ENCODE measurements at regions not wholly inside any gene's neighbourhood (a gene's known extent, or its start where the extent isn't known, plus 50 kb on each side); places are given as distances from the start of the nearest gene placed in this dataset.

DNA sequence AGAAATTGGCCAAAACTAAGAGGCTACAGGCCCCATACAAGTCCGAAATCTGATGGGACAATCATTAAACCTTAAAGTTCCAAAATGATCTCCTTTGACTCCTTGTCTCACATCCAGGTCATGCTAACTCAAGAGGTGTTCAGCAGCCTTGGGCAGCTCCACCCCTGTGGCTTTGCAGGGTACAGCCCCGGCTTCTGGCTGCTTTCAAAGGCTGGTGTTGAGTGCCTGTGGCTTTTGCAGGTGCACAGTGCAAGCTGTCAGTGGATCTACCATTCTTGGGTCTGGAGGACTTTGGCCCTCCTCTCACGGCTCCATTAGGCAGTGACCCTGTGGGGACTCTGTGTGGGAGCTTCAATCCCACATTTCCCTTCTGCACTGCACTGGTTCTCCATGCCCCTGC, 329.1 kb upstream of the MAD2L1 start:
- H2BK15ac ChIP-seq (ENCODE audit: low read depth, low read length), result no peak overlapping the region
- no peaks in the 10 kb centered on the region for H3K27me3 Mint-ChIP-seq (ENCODE audit: low read depth)
- H2BK20ac ChIP-seq (ENCODE audit: low read depth, low read length, poor library complexity, severe bottlenecking), result no peak overlapping the region
- H4K8ac ChIP-seq (replicated peaks; ENCODE audit: insufficient read length, low read depth, low read length), result no peak overlapping the region
- H3K79me2 ChIP-seq (ENCODE audit: insufficient read depth, low read length), result no peaks in the 10 kb centered on the region
- H3K9me3 Mint-ChIP-seq, result no peaks in the 10 kb centered on the region
- no peak overlapping the region for H3K23ac ChIP-seq (ENCODE audit: insufficient read length, low read depth, low read length)
- no peak overlapping the region for H3K9ac ChIP-seq (ENCODE audit: extremely low read depth, insufficient read length, low read length)
- no peaks in the 10 kb centered on the region for H3K36me3 Mint-ChIP-seq (ENCODE audit: insufficient read depth in 1 of 3, low read depth in 3 of 3)
- WGBS (ENCODE audit: extremely low coverage, insufficient read length, low lambda C conversion rate), result no CpG with 5 or more reads among the region's 3 CpGs
- H2BK12ac ChIP-seq (ENCODE audit: insufficient read length, low read depth, low read length), result no peak overlapping the region
- H3K4me3 Mint-ChIP-seq, result no peak overlapping the region
- no peaks in the 10 kb centered on the region for H4K20me1 ChIP-seq (ENCODE audit: control insufficient read depth, insufficient read depth, insufficient read length)
- no peak overlapping the region for H3K27ac ChIP-seq (ENCODE audit: insufficient read length, low read depth, low read length)
- no peaks in the 10 kb centered on the region for H3K23me2 ChIP-seq (ENCODE audit: insufficient read length, low read depth, low read length, poor library complexity, severe bottlenecking)
- TF ChIP-seq, protein P1, sequence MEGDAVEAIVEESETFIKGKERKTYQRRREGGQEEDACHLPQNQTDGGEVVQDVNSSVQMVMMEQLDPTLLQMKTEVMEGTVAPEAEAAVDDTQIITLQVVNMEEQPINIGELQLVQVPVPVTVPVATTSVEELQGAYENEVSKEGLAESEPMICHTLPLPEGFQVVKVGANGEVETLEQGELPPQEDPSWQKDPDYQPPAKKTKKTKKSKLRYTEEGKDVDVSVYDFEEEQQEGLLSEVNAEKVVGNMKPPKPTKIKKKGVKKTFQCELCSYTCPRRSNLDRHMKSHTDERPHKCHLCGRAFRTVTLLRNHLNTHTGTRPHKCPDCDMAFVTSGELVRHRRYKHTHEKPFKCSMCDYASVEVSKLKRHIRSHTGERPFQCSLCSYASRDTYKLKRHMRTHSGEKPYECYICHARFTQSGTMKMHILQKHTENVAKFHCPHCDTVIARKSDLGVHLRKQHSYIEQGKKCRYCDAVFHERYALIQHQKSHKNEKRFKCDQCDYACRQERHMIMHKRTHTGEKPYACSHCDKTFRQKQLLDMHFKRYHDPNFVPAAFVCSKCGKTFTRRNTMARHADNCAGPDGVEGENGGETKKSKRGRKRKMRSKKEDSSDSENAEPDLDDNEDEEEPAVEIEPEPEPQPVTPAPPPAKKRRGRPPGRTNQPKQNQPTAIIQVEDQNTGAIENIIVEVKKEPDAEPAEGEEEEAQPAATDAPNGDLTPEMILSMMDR (conservative IDR thresholded peaks at IDR 0.05), result no peak
- no peak overlapping the region for H2BK5ac ChIP-seq (ENCODE audit: insufficient read length, low read length)
- no peak for DNase-seq
- no peak overlapping the region for H3K18ac ChIP-seq (ENCODE audit: insufficient read length, low read depth, low read length)
- H4K5ac ChIP-seq (ENCODE audit: insufficient read length, low read depth, low read length), result no peak overlapping the region
- no peak overlapping the region for H2AFZ ChIP-seq (ENCODE audit: low read length)
- H3K27ac Mint-ChIP-seq, result no peak overlapping the region
- no peak overlapping the region for H2BK120ac ChIP-seq (ENCODE audit: low read depth, low read length, poor library complexity, severe bottlenecking)
- H2AK5ac ChIP-seq (ENCODE audit: insufficient read length, low read length), result no peak overlapping the region
- H3K27me3 ChIP-seq (ENCODE audit: insufficient read depth, low read length), result no peaks in the 10 kb centered on the region
- H3K9me3 ChIP-seq (ENCODE audit: control insufficient read depth, low read depth, low read length), result no peaks in the 10 kb centered on the region
- no peak overlapping the region for H3K14ac ChIP-seq (ENCODE audit: insufficient read depth, low read length)
- no peaks in the 10 kb centered on the region for H3K4me1 ChIP-seq (ENCODE audit: insufficient read depth, low read length)
- H3K4me1 Mint-ChIP-seq, result peaks cover 0 to 2% of the 10 kb centered on the region in 2 experiments; a peak in 1 of 4 replicates
- H3T11ph ChIP-seq (ENCODE audit: low read length), result no peak overlapping the region
- H3K79me1 ChIP-seq (ENCODE audit: insufficient read depth, low read depth, low read length, poor library complexity, severe bottlenecking), result no peaks in the 10 kb centered on the region
- H3K56ac ChIP-seq (ENCODE audit: insufficient read length, low read depth, low read length), result no peak overlapping the region
- H3K4me2 ChIP-seq (ENCODE audit: insufficient read depth, insufficient read length, low read length), result no peak overlapping the region
- H3K4ac ChIP-seq (ENCODE audit: low read depth, low read length), result no peak overlapping the region
- H4K91ac ChIP-seq (ENCODE audit: insufficient read length, low read depth, low read length), result no peak overlapping the region

Data from H9 (cell line).